ENCODE measurements at regions not wholly inside any gene's neighbourhood (a gene's known extent, or its start where the extent isn't known, plus 50 kb on each side); places are given as distances from the start of the nearest gene placed in this dataset.

DNA sequence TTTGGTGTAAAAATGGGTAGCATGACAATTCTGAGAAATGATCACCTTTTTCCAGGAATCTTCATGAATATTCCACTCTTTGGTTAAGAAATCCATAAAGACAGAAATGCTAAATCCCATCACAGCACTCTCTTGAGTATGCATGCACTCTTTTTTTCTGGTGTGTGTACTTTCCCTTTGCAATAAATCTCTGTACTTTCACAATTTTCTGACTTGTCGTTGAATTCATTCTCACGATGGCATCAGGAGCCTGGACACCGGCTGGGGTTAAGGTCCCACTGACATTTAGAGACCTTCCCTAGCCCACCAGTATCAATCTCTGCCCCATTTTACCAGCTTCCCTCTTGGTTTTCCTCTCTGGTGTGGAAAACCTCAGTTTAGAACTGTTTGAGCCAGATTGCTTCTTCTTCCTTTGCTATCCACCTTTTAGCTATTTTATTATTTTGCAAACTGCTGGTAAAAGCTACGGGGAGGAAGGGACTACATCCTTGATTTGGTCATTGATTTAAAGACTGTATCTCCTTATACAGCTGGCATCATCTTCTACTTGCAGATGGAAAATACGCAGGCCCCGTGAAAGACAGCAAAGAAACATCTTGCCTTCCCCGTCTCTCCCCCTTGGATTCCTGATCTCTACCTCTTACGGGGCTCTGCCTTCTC is 59.9 kb upstream of the ZFR start:
- no peak for DNase-seq (ENCODE audit: low read depth)

DNA sequence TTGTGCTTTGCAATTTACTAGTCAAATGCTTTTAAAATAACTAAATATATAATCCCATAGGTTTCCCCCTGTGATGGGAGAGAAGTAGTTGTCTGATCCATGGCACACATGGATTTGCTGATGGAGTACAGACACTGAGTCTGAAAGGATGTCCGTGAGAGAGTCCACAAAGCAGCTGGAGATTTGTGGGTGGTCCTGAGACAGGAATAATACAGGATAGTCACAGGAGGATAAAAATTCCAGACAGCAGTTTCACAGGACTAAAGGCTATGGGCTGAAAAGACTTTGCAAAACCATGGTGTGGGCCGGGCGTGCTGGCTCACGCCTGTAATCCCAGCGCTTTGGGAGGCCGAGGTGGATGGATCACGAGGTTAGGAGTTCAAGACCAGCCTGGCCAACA is 58.7 kb upstream of the ZFR start:
- DNase-seq (ENCODE audit: low read depth), result no peak

DNA sequence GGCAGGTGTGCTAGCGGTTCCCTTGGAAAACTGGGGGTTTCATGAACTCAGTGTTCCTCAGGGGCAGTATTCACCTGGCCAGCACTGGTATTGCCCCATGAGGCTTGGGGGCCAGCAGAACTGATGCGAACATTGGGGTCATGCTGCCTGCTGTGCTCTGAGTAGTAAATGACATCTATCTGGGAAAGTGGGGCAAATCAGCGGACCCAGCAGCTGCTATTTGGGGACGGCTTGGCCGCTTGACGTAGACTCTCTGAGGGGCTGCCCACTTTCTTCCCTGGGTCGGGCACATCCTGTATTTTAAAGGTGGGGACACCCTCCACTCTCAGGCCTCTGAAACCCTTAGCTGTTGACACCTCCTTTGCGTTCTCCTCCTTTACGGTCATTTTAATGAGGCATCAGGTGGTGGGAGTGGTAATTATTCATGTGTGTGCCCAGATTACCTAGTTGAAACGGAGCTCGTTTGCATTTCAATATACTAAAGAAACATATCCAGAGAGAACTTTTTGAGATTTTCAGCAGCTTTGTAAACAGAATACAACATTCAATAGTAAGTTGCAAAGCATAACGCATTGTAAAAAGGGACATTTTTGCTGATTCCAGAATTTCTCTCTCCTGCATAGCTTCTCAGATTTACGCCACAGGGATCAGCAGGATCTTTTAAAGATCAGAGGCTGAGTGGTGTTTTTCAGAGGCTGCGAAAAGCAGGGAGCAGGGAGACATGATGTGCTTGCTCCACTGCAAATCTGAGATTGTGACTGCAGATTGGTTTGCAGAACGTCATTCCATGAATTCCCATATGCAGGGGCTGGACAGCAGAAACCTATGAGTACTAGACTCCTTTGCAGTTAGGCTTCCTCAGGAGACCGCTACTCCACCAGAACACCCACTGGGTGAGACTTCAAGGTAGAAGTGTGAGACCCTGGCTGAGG is 56.8 kb upstream of the ZFR start:
- no peak for DNase-seq (ENCODE audit: low read depth)

DNA sequence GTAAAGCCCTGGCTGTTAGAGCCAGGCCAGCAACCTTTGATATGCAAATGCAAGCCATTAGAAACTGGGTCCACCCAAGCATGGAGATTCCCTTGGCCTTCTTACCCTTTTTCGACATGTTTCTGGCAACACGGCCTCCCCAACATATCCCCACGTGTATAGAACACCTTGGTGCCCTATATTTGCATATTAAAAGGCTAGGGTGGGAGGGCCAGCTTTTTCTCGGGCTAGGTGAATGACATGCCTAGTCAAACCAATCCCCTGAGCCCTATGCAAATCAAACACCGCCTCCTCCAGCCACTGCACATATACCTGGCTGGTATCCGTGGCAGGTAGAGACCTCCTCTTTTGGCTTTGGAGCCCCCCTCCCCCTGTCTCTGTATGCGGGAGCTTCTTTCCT is 55.6 kb upstream of the ZFR start:
- DNase-seq (ENCODE audit: low read depth), result no peak

DNA sequence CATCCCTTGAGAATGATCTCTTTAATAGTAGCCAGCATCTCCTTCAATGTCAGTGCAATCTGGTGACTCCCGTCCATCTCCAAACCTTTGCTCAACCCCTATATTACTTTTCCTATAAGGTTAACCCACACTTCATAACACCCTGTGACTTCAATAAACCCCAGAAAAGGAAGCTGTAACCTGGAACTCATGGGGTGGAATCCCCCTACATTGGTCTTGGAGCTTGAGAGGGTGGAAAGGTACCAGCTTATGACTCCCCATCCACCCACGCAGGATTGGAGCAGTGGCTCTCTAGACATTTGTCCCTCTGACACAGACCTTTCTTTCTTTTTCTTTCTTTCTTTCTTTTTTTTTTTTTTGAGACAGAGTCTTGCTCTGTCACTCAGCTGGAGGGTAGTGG is 54.7 kb upstream of the ZFR start:
- DNase-seq (ENCODE audit: low read depth), result no peak

DNA sequence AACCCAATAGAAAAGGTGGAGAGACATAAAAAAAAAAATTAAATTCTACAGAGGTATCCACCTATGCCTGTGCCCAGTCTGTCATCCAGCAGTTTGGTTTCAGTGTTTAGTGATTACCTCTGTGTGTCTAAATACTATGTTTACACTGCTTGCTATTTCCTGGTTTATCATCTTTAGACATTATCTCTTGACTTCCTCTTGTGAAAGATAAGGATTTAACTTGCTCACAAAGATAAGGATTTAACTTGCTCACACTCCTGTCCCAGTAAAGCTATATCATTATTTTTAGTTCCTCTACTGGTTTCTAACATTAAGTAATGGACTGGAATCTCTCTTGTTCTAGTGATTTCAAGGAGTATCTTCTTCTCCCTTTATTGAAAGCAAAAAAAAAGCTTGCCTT is 53.9 kb upstream of the ZFR start:
- no peak for DNase-seq (ENCODE audit: low read depth)

DNA sequence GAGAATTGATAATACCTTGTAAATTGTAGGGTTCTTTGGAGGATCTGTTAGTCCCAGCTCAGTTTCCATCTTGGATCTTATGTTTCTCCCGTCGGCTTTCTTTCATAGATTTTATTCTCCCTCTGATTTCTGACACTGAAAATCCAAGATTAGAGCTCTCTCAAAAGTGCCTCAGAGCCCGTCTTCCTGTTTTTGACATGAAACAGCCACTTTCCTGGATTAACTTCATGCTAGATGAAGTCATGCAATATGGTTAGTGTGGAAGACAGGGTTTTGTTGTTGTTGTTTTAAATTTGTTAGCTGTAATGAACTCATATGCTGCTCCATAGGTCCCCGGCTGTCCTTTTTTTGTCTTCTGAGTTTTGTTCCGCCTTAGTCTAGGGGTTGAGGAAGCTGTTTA is 51.6 kb upstream of the ZFR start:
- no peak for DNase-seq (ENCODE audit: low read depth)

DNA sequence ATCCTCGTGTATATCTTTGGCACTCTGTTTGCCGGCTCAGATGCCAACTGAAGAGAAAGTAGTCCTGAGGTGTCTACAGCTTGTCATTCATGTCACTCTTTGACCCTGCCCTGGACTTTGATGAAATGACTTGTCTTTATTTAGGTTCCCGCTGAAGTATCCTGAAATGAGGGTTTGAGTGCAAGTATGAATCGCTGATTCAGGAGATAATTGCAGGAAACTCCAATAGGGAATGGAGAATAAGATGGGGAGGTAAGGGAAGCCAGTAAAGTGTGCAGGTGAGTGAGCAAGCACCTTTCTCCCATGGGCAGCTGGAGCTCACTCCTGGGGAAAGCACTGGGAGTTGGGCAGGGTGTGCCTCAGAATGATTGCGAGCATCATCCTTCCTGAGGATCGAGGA is 50.3 kb upstream of the ZFR start:
- DNase-seq (ENCODE audit: low read depth), result no peak
